ENCODE measurements at regions not wholly inside any gene's neighbourhood (a gene's known extent, or its start where the extent isn't known, plus 50 kb on each side); places are given as distances from the start of the nearest gene placed in this dataset.
A peak's percentile ranks its signal among the peaks of the same experiment; 100 is the strongest.
"Not testable (repeated sequence)": the region's sequence is repeated elsewhere in the genome, so short reads cannot be mapped to it uniquely, and the experiment has no call there.

GRCh38 chr6:20263059-20263458 is 50.8 kb upstream of the MBOAT1 start:
- DNase-seq (ENCODE audit: low read depth), result no peak

GRCh38 chr6:20265842-20266241 is 53.6 kb upstream of the MBOAT1 start:
- DNase-seq (ENCODE audit: low read depth), result no peak

GRCh38 chr6:20266851-20267608 is 54.8 kb upstream of the MBOAT1 start:
- no peak for DNase-seq (ENCODE audit: low read depth)

GRCh38 chr6:20269181-20269580 is 56.9 kb upstream of the MBOAT1 start:
- no peak for DNase-seq (ENCODE audit: low read depth)

- DNase-seq (ENCODE audit: low read depth), result no peak
Observed at GRCh38 chr6:20271818-20272217, 59.5 kb upstream of the MBOAT1 start.

GRCh38 chr6:20274137-20274536 is 61.9 kb upstream of the MBOAT1 start:
- DNase-seq (ENCODE audit: low read depth), result no peak

- DNase-seq (ENCODE audit: low read depth), result not testable (repeated sequence)
Observed at GRCh38 chr6:20275837-20276236, 63.6 kb upstream of the MBOAT1 start.

- DNase-seq (ENCODE audit: low read depth), result not testable (repeated sequence)
Observed at GRCh38 chr6:20277724-20278123, 65.5 kb upstream of the MBOAT1 start.

- DNase-seq (ENCODE audit: low read depth), result no peak
Observed at GRCh38 chr6:20279051-20279450, 66.8 kb upstream of the MBOAT1 start.

GRCh38 chr6:20279608-20280287 is 67.5 kb upstream of the MBOAT1 start:
- DNase-seq (ENCODE audit: low read depth), result no peak

GRCh38 chr6:20280288-20280621 is 68.0 kb upstream of the MBOAT1 start:
- DNase-seq (ENCODE audit: low read depth), result no peak

- DNase-seq (ENCODE audit: low read depth), result no peak
Observed at GRCh38 chr6:20284672-20285071, 72.4 kb upstream of the MBOAT1 start.

GRCh38 chr6:20286968-20287565 is 74.8 kb upstream of the MBOAT1 start:
- peak; percentile 11 for DNase-seq (ENCODE audit: low read depth)

- DNase-seq (ENCODE audit: low read depth), result peak; percentile 79
Observed at GRCh38 chr6:20291764-20292580, 79.7 kb upstream of the MBOAT1 start.

- no peak for DNase-seq (ENCODE audit: low read depth)
Observed at GRCh38 chr6:20292905-20293304, 80.6 kb upstream of the MBOAT1 start.

GRCh38 chr6:20301256-20301655 is 89.0 kb upstream of the MBOAT1 start:
- DNase-seq (ENCODE audit: low read depth), result no peak

GRCh38 chr6:20302168-20302567 is 89.9 kb upstream of the MBOAT1 start:
- DNase-seq (ENCODE audit: low read depth), result no peak

- DNase-seq (ENCODE audit: low read depth), result peak; percentile 30
Observed at GRCh38 chr6:20302702-20303251, 90.5 kb upstream of the MBOAT1 start.

GRCh38 chr6:20306491-20306890 is 94.2 kb upstream of the MBOAT1 start:
- DNase-seq (ENCODE audit: low read depth), result no peak

- no peak for DNase-seq (ENCODE audit: low read depth)
Observed at GRCh38 chr6:20309186-20309585, 92.5 kb upstream of the E2F3 start.

GRCh38 chr6:20310185-20310584 is 91.5 kb upstream of the E2F3 start:
- no peak for DNase-seq (ENCODE audit: low read depth)

- no peak for DNase-seq (ENCODE audit: low read depth)
Observed at GRCh38 chr6:20312606-20313005, 89.1 kb upstream of the E2F3 start.
